Liver (tissue), 3 donors: ENCODE measurements at regions not wholly inside any gene's neighbourhood (a gene's known extent, or its start where the extent isn't known, plus 50 kb on each side); places are given as distances from the start of the nearest gene placed in this dataset.

Source experiments
- EGR1 ChIP-seq, 2 donors: IDR thresholded peaks; 2 replicates each; pipeline ENCODE4 v1.6.1; 2016 to 2018; ENCODE audit warnings: antibody characterized with exemption in 2 of 2, low read depth in 2 of 2
- RAD21 ChIP-seq, 2 donors: IDR thresholded peaks; 2 replicates each; pipeline ENCODE4 v1.6.1; 2016; ENCODE audit warnings: antibody characterized with exemption in 2 of 2, mild to moderate bottlenecking in 2 of 2
- TAF1 ChIP-seq: conservative IDR thresholded peaks from 2 replicates; pipeline ENCODE4 v1.6.1; 2016; ENCODE audit warnings: antibody characterized with exemption, mild to moderate bottlenecking
- TF ChIP-seq, protein P1 (sequence below): fragments of 150-350 bp; IDR thresholded peaks from 2 replicates; pipeline ENCODE4 v1.5.1; 2017; ENCODE audit warnings: improper control_type of control experiment, low read depth, low read length; ENCODE audit not compliant: missing input control
- TF ChIP-seq, protein P2 (sequence below): IDR thresholded peaks from 2 replicates; pipeline ENCODE4 v1.6.1; 2016; ENCODE audit warnings: antibody characterized with exemption
- TF ChIP-seq, protein P3 (sequence below): IDR thresholded peaks from 2 replicates; pipeline ENCODE4 v1.6.1; 2016; ENCODE audit warnings: antibody characterized with exemption
- donor health status: healthy.
- donor health status: healthy.

DNA sequence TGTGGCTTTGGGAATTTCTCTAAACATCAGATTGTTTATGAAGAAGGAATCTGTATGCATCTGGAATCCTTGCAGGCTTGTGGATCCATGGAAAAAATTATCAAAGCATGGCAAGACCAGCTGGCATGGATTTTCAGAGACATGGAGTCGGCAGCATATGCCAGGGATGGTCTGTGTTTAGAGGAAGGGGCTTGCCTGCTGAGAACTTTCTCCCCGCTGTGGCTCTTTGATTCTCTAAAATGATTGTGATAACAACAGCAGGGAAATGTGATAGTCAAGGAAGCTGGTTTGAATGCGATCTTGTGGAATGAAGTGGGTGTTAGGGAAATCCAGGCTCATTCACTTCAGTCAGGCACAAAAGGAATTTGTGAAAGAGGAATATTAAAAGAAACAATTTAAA, 245.7 kb upstream of the THRB start:
- TF ChIP-seq, protein P1, sequence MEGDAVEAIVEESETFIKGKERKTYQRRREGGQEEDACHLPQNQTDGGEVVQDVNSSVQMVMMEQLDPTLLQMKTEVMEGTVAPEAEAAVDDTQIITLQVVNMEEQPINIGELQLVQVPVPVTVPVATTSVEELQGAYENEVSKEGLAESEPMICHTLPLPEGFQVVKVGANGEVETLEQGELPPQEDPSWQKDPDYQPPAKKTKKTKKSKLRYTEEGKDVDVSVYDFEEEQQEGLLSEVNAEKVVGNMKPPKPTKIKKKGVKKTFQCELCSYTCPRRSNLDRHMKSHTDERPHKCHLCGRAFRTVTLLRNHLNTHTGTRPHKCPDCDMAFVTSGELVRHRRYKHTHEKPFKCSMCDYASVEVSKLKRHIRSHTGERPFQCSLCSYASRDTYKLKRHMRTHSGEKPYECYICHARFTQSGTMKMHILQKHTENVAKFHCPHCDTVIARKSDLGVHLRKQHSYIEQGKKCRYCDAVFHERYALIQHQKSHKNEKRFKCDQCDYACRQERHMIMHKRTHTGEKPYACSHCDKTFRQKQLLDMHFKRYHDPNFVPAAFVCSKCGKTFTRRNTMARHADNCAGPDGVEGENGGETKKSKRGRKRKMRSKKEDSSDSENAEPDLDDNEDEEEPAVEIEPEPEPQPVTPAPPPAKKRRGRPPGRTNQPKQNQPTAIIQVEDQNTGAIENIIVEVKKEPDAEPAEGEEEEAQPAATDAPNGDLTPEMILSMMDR = no peak
- TF ChIP-seq EGR1 (IDR thresholded peaks at IDR 0.05; ENCODE audit: low read depth in 2 of 2) (no peak), TAF1 (no peak), RAD21 (IDR thresholded peaks at IDR 0.05) (no peak)
- TF ChIP-seq, protein P2, sequence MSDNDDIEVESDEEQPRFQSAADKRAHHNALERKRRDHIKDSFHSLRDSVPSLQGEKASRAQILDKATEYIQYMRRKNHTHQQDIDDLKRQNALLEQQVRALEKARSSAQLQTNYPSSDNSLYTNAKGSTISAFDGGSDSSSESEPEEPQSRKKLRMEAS = no peak
- TF ChIP-seq, protein P3, sequence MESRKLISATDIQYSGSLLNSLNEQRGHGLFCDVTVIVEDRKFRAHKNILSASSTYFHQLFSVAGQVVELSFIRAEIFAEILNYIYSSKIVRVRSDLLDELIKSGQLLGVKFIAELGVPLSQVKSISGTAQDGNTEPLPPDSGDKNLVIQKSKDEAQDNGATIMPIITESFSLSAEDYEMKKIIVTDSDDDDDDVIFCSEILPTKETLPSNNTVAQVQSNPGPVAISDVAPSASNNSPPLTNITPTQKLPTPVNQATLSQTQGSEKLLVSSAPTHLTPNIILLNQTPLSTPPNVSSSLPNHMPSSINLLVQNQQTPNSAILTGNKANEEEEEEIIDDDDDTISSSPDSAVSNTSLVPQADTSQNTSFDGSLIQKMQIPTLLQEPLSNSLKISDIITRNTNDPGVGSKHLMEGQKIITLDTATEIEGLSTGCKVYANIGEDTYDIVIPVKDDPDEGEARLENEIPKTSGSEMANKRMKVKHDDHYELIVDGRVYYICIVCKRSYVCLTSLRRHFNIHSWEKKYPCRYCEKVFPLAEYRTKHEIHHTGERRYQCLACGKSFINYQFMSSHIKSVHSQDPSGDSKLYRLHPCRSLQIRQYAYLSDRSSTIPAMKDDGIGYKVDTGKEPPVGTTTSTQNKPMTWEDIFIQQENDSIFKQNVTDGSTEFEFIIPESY = no peak
